PC-9 (cell line): ENCODE measurements at regions not wholly inside any gene's neighbourhood (a gene's known extent, or its start where the extent isn't known, plus 50 kb on each side); places are given as distances from the start of the nearest gene placed in this dataset.

Experiments
- BruUV-seq: library from RNA; stranded (reverse); fragments of 400-500 nt; replicated peaks from 2 replicates; lab custom pipeline; 2021; lab: Mats Ljungman, UMichigan
- CTCF ChIA-PET: fragments of 300-600 bp; sonication (Branson Sonifier 250); formaldehyde crosslinking; loops from one replicate; lab custom pipeline; 2022; ENCODE audit warnings: antibody characterized with exemption; lab: Charles Lee
- POLR2A ChIA-PET: fragments of 300-600 bp; sonication (Branson Sonifier 250); formaldehyde crosslinking; loops from one replicate; lab custom pipeline; 2022; ENCODE audit warnings: antibody characterized with exemption; ENCODE audit not compliant: unreplicated experiment; lab: Charles Lee
- DNase-seq, 2 experiments: peaks; one replicate each; pipeline versions ENCODE4 v3.0.0 to v3.0.0-alpha.2; 2015 to 2022; ENCODE audit warnings: mixed read lengths in 1 of 2
- H2AFZ ChIP-seq: fragments of 200-600 bp; sonication (generic); 2 replicates; pipeline ENCODE4 v1.8.1; 2017; ENCODE audit warnings: antibody characterized with exemption
- H3F3A ChIP-seq: fragments of 200-600 bp; sonication (generic); 2 replicates; pipeline ENCODE4 v1.8.1; 2017; ENCODE audit warnings: antibody characterized with exemption, mild to moderate bottlenecking, low read depth; ENCODE audit not compliant: insufficient read depth
- H3K27ac ChIP-seq: fragments of 200-600 bp; sonication (generic); 2 replicates; pipeline ENCODE4 v1.6.1; 2016; ENCODE audit warnings: mixed run types
- H3K27me3 ChIP-seq: fragments of 200-600 bp; sonication (generic); 2 replicates; pipeline ENCODE4 v1.6.1; 2016; ENCODE audit warnings: low read depth, mixed run types; ENCODE audit not compliant: insufficient read depth
- H3K36me3 ChIP-seq: fragments of 200-600 bp; sonication (generic); 2 replicates; pipeline ENCODE4 v1.6.1; 2016; ENCODE audit warnings: low read depth, mixed run types
- H3K4me1 ChIP-seq: fragments of 200-600 bp; sonication (generic); replicated peaks from 2 replicates; pipeline ENCODE4 v1.6.1; 2016; ENCODE audit warnings: mixed run types; ENCODE audit not compliant: insufficient read depth
- H3K4me2 ChIP-seq: fragments of 200-600 bp; sonication (generic); 2 replicates; pipeline ENCODE4 v1.6.1; 2017; ENCODE audit warnings: mixed run types
- H3K4me3 ChIP-seq: fragments of 200-600 bp; sonication (generic); 2 replicates; pipeline ENCODE4 v1.6.1; 2016; ENCODE audit warnings: mixed run types
- H3K79me2 ChIP-seq: fragments of 200-600 bp; sonication (generic); 2 replicates; pipeline ENCODE4 v1.6.1; 2017; ENCODE audit warnings: low read depth, mixed run types
- H3K9me2 ChIP-seq: fragments of 200-600 bp; sonication (generic); 2 replicates; pipeline ENCODE4 v1.8.1; 2017; ENCODE audit warnings: mild to moderate bottlenecking; ENCODE audit not compliant: insufficient read depth
- H3K9me3 ChIP-seq: fragments of 200-600 bp; sonication (generic); 2 replicates; pipeline ENCODE4 v1.8.1; 2016; ENCODE audit warnings: low read depth; ENCODE audit not compliant: insufficient read depth
- H4K20me1 ChIP-seq: fragments of 200-600 bp; sonication (generic); 2 replicates; pipeline ENCODE4 v1.8.1; 2017; ENCODE audit not compliant: insufficient read depth
- EZH2 ChIP-seq: fragments of 200-600 bp; sonication (generic); IDR thresholded peaks from 2 replicates; pipeline ENCODE4 v1.8.0; 2017; ENCODE audit warnings: antibody characterized with exemption, low read depth
- intact Hi-C: fragments of 100-400 bp; cut with micrococcal nuclease; formaldehyde crosslinking; loops from one replicate; pipeline ENCODE4 v1.10.0; 2022; ENCODE audit not compliant: unreplicated experiment
- TF ChIP-seq, protein P1 (sequence below): fragments of 200-600 bp; sonication (generic); conservative IDR thresholded peaks from 2 replicates; pipeline ENCODE4 v1.6.1; 2017; ENCODE audit warnings: mixed run types, antibody characterized with exemption, mild to moderate bottlenecking, moderate library complexity

DNA sequence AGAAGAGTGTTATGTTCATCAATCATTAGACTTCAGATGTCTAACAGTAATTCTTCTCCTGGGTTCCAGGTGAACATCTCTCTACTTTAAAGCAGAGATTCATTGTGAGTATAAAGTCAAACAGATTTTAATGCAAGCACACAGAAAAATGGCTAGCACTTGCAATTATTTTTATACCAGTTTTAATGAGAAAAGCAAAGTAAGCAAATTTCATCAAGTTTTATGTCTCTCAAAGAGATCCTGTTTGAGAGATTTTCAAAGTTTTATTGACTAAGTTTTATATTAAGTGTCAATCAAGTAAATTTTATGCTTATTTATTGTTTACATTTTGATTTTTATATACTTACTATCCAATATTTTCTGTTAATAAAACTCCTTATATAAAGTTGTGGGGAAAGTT is 1628.5 kb downstream of the HACE1 start:
- no peaks in the 10 kb centered on the region; the same call in 1 of the 2 replicates for H3K9me2 ChIP-seq
- H3K4me1 ChIP-seq, result no peaks in the 10 kb centered on the region
- H3K36me3 ChIP-seq, result no peaks in the 10 kb centered on the region
- no peak overlapping the region for H3K27ac ChIP-seq
- TF ChIP-seq EZH2, result no peak
- TF ChIP-seq, protein P1, sequence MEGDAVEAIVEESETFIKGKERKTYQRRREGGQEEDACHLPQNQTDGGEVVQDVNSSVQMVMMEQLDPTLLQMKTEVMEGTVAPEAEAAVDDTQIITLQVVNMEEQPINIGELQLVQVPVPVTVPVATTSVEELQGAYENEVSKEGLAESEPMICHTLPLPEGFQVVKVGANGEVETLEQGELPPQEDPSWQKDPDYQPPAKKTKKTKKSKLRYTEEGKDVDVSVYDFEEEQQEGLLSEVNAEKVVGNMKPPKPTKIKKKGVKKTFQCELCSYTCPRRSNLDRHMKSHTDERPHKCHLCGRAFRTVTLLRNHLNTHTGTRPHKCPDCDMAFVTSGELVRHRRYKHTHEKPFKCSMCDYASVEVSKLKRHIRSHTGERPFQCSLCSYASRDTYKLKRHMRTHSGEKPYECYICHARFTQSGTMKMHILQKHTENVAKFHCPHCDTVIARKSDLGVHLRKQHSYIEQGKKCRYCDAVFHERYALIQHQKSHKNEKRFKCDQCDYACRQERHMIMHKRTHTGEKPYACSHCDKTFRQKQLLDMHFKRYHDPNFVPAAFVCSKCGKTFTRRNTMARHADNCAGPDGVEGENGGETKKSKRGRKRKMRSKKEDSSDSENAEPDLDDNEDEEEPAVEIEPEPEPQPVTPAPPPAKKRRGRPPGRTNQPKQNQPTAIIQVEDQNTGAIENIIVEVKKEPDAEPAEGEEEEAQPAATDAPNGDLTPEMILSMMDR, result no peak
- peak overlapping the region; percentile 28; the same call in 1 of the 2 replicates for H2AFZ ChIP-seq
- CTCF ChIA-PET, result no interaction called here
- H4K20me1 ChIP-seq, result no peaks in the 10 kb centered on the region
- no peak overlapping the region for H3K4me3 ChIP-seq
- no peak overlapping the region for H3K4me2 ChIP-seq
- H3F3A ChIP-seq, result no peaks in the 10 kb centered on the region
- H3K79me2 ChIP-seq, result no peaks in the 10 kb centered on the region
- POLR2A ChIA-PET, result no interaction called here
- H3K9me3 ChIP-seq, result 0 out of 2 replicates have a peak, but pooled peaks cover 5% of the 10 kb centered on the region
- intact Hi-C loops, result no loop called here
- no TSS peak for BruUV-seq
- no peak for DNase-seq
- no peaks in the 10 kb centered on the region for H3K27me3 ChIP-seq

DNA sequence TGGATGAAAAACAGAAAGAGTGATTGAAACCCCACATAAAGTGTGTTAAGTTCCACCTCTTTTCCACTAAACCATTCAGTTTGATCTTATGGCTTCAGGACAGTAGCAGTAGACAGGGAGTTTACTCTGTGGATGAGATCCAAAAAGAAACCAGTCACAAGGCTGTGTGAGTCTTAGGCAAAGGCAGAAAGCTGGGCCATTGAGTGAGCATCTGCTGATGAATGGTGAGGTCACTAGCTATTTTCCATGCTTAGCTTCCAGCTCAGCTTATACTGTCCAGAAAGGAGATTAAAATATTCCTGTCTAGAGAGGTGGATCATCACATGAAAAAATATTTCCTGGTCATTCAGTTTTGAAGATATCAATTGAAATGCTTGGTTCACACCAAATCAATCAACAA is 1643.9 kb downstream of the HACE1 start:
- TF ChIP-seq, protein P1, result no peak
- TF ChIP-seq EZH2, result no peak
- H3K27ac ChIP-seq, result no peak overlapping the region
- no peaks in the 10 kb centered on the region for H3F3A ChIP-seq
- no peaks in the 10 kb centered on the region for H4K20me1 ChIP-seq
- intact Hi-C loops, result no loop called here
- H3K79me2 ChIP-seq, result no peaks in the 10 kb centered on the region
- no peaks in the 10 kb centered on the region for H3K27me3 ChIP-seq
- no peak overlapping the region for H3K4me3 ChIP-seq
- H2AFZ ChIP-seq, result no peak overlapping the region
- POLR2A ChIA-PET, result no interaction called here
- H3K9me2 ChIP-seq, result no peaks in the 10 kb centered on the region; the same call in 1 of the 2 replicates
- CTCF ChIA-PET, result no interaction called here
- BruUV-seq, result no TSS peak
- H3K4me1 ChIP-seq, result no peaks in the 10 kb centered on the region
- no peak for DNase-seq
- H3K36me3 ChIP-seq, result no peaks in the 10 kb centered on the region
- H3K4me2 ChIP-seq, result no peak overlapping the region
- H3K9me3 ChIP-seq, result no peaks in the 10 kb centered on the region

DNA sequence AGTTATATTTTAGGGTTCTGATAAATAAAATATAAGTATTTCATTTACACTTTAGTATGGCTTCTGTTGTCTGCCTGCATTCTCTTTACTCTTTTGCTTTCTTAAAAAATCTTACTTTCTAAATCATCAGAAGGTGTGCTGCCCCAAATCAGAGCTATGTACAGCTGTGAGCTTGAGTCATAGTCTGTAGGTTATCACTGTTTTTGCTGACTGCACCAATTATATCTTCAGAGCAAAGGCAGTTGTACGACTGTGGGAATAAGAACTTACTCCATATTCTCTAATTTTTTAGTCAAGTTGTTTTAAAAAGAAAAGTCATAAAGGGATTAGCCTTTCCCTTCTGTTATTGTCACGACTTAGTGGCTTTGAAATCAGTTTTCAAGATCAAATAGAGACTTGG is 1649.0 kb downstream of the HACE1 start:
- Histone ChIP-seq H3K4me3 (no peak overlapping the region), H3K79me2 (no peaks in the 10 kb centered on the region), H3K4me1 (no peaks in the 10 kb centered on the region), H3K27ac (no peak overlapping the region), H3K9me2 (no peaks in the 10 kb centered on the region), H3K27me3 (no peaks in the 10 kb centered on the region), H2AFZ (no peak overlapping the region), H3F3A (no peaks in the 10 kb centered on the region), H3K36me3 (no peaks in the 10 kb centered on the region), H3K4me2 (no peak overlapping the region), H4K20me1 (no peaks in the 10 kb centered on the region), H3K9me3 (no peaks in the 10 kb centered on the region)
- intact Hi-C loops, result no loop called here
- no TSS peak for BruUV-seq
- POLR2A ChIA-PET, result no interaction called here
- CTCF ChIA-PET, result no interaction called here
- TF ChIP-seq, protein P1, result no peak
- TF ChIP-seq EZH2, result no peak
- no peak for DNase-seq
